Lung (tissue), 11 donors: ENCODE measurements at regions not wholly inside any gene's neighbourhood (a gene's known extent, or its start where the extent isn't known, plus 50 kb on each side); places are given as distances from the start of the nearest gene placed in this dataset.

Experiments used
- ATAC-seq: fragments of 200-7000 bp; cut with Tn5 transposase; one replicate; pipeline ENCODE4 v1.9.1; 2020; ENCODE audit warnings: moderate number of reproducible peaks; ENCODE audit not compliant: insufficient read depth, low FRiP score
- DNase-seq, 3 donors: peaks; one replicate each; pipeline ENCODE4 v3.0.0-alpha.2; 2013 to 2017
- H3K27ac ChIP-seq, 2 donors: one replicate each; pipeline ENCODE4 v1.5.1; 2013; ENCODE audit warnings: mild to moderate bottlenecking in 2 of 2, moderate library complexity in 2 of 2, control low read depth in 1 of 2, inconsistent platforms in 1 of 2, low read depth in 1 of 2, low read length in 1 of 2
- H3K27me3 ChIP-seq, 3 donors: one replicate each; pipeline ENCODE4 v1.5.1; 2013; ENCODE audit warnings: low read length in 2 of 3; ENCODE audit not compliant: control insufficient read depth in 3 of 3, insufficient read depth in 3 of 3
- H3K36me3 ChIP-seq, 4 donors: one replicate each; pipeline ENCODE4 v1.5.1; 2013; ENCODE audit warnings: low read length in 4 of 4, mild to moderate bottlenecking in 1 of 4, moderate library complexity in 1 of 4; ENCODE audit not compliant: control insufficient read depth in 4 of 4, insufficient read depth in 4 of 4
- H3K4me1 ChIP-seq, 5 donors: one replicate each; pipeline ENCODE4 v1.5.1; 2013; ENCODE audit warnings: low read length in 5 of 5, mild to moderate bottlenecking in 2 of 5, moderate library complexity in 1 of 5; ENCODE audit not compliant: control insufficient read depth in 5 of 5, insufficient read depth in 5 of 5
- H3K4me3 ChIP-seq: one replicate; pipeline ENCODE4 v1.5.1; 2013; ENCODE audit warnings: mild to moderate bottlenecking, control low read depth, moderate library complexity
- H3K9ac ChIP-seq, 2 donors: one replicate each; pipeline ENCODE4 v1.5.1; 2013; ENCODE audit warnings: low read length in 2 of 2, control low read depth in 1 of 2; ENCODE audit not compliant: insufficient read depth in 1 of 2
- H3K9me3 ChIP-seq, 4 donors: one replicate each; pipeline ENCODE4 v1.5.1; 2013; ENCODE audit warnings: low read length in 3 of 4, mild to moderate bottlenecking in 1 of 4, moderate library complexity in 1 of 4; ENCODE audit not compliant: control insufficient read depth in 4 of 4, insufficient read depth in 3 of 4
- CTCF ChIP-seq: IDR thresholded peaks from 2 replicates; pipeline ENCODE4 v1.5.1; 2012; ENCODE audit warnings: mild to moderate bottlenecking; ENCODE audit errors: control extremely low read depth, extremely low read depth
- WGBS, 2 donors: extraction: QIAGEN DNeasy Blood & Tissue Kit; methylation state at CpG; one replicate each; pipeline ENCODE4 v1.1.7; 2013; 5-methylcytosine and 5-hydroxymethylcytosine counted together
- donor health status: control.
- donor health status: control.
- donor health status: Bipolar disorder and iron deficiency.
- donor health status: healthy.
- donor health status: DM: yes; HTN: yes; CAD: no.

GRCh38 chr1:57835620-57836019, 411.8 kb upstream of the DAB1 start:
- 50% methylated on average over 5 of the region's 5 CpGs for WGBS, 2 donors
- H3K27ac ChIP-seq, result no peak overlapping the region
- DNase-seq (no peak), ATAC-seq (no peak)
- no peaks in the 10 kb centered on the region for H3K4me1 ChIP-seq
- no peak overlapping the region for H3K4me3 ChIP-seq
- no peaks in the 10 kb centered on the region for H3K27me3 ChIP-seq
- no peak overlapping the region for H3K9ac ChIP-seq
- no peak for TF ChIP-seq CTCF
- no peaks in the 10 kb centered on the region for H3K9me3 ChIP-seq
- H3K36me3 ChIP-seq, result no peaks in the 10 kb centered on the region

- no peaks in the 10 kb centered on the region for H3K27me3 ChIP-seq
- H3K4me3 ChIP-seq, result no peak overlapping the region
- DNase-seq (no peak), ATAC-seq (no peak)
- no peaks in the 10 kb centered on the region for H3K4me1 ChIP-seq
- no peaks in the 10 kb centered on the region for H3K9me3 ChIP-seq
- 89 to 95% methylated on average over 2 of the region's 2 CpGs for WGBS, 2 donors
- H3K9ac ChIP-seq, result no peak overlapping the region
- no peak overlapping the region for H3K27ac ChIP-seq
- no peak for TF ChIP-seq CTCF
- H3K36me3 ChIP-seq, result no peaks in the 10 kb centered on the region
These were observed 409.4 kb upstream of the DAB1 start for GRCh38 chr1:57833296-57833695.

GRCh38 chr1:57832612-57833011, 408.8 kb upstream of the DAB1 start:
- no peaks in the 10 kb centered on the region for H3K4me1 ChIP-seq
- no peak overlapping the region for H3K27ac ChIP-seq
- H3K36me3 ChIP-seq, result no peaks in the 10 kb centered on the region
- no peaks in the 10 kb centered on the region for H3K9me3 ChIP-seq
- ATAC-seq (no peak), DNase-seq (no peak)
- no peak overlapping the region for H3K4me3 ChIP-seq
- no peak overlapping the region for H3K9ac ChIP-seq
- H3K27me3 ChIP-seq, result no peaks in the 10 kb centered on the region
- TF ChIP-seq CTCF, result no peak

- no peak overlapping the region for H3K4me3 ChIP-seq
- H3K9ac ChIP-seq, result no peak overlapping the region
- DNase-seq (no peak), ATAC-seq (no peak)
- H3K4me1 ChIP-seq, result no peaks in the 10 kb centered on the region
- H3K9me3 ChIP-seq, result no peaks in the 10 kb centered on the region
- no peak overlapping the region for H3K27ac ChIP-seq
- TF ChIP-seq CTCF, result no peak
- H3K36me3 ChIP-seq, result no peaks in the 10 kb centered on the region
- H3K27me3 ChIP-seq, result no peaks in the 10 kb centered on the region
- 76 to 79% methylated on average over 1 of the region's 1 CpG for WGBS, 2 donors
These were observed 407.8 kb upstream of the DAB1 start for GRCh38 chr1:57831624-57832023.
